SH-SY5Y (cell line): ENCODE measurements at regions not wholly inside any gene's neighbourhood (a gene's known extent, or its start where the extent isn't known, plus 50 kb on each side); places are given as distances from the start of the nearest gene placed in this dataset.

Experiments used
- GATA2 ChIP-seq: IDR thresholded peaks from 2 replicates; pipeline ENCODE4 v1.6.1; 2011; ENCODE audit warnings: mild to moderate bottlenecking, low read depth, low read length
- GATA3 ChIP-seq: IDR thresholded peaks from 2 replicates; pipeline ENCODE4 v1.6.1; 2011; ENCODE audit warnings: low read depth, mild to moderate bottlenecking, low read length, moderate library complexity

DNA sequence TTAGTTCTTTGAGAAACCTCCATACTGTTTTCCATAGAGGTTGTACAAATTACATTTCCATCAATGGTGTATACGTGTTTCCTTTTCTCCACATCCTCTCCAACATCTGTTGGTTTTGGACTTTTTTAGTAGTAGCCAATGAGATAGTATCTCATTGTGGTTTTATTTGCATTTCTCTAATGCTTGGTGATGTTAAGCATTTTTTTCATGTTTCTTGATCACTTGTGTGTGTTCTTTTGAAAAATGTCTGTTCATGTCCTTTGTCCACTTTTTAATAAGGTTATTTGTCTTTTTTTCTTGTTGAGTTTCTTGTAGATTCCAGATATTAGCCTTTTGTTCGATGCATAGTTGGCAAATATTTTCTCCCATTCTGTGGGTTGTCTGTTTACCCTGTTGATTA is 392.3 kb upstream of the ZEB2 start:
- TF ChIP-seq GATA3 = no peak
- no peak for TF ChIP-seq GATA2

DNA sequence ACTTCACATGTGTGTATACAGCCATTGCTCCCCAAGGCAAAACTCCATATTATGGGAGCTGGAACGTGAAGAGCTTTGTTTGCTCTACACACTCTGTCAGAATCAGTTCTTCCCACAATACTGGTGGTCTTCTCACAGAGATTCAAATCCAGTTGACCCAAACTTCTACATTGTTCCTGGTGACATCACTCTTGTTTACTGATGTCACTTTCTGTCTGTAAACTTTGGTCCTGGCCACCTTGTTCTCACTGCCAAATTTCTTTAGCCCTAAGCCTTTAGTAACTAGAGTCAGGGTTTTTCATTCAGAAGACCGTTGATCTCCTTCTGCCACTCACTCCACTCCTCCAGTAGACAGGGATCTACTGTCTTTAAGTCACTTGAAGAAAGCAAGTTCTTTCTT is 386.0 kb upstream of the ZEB2 start:
- TF ChIP-seq GATA2 (no peak), GATA3 (no peak)

DNA sequence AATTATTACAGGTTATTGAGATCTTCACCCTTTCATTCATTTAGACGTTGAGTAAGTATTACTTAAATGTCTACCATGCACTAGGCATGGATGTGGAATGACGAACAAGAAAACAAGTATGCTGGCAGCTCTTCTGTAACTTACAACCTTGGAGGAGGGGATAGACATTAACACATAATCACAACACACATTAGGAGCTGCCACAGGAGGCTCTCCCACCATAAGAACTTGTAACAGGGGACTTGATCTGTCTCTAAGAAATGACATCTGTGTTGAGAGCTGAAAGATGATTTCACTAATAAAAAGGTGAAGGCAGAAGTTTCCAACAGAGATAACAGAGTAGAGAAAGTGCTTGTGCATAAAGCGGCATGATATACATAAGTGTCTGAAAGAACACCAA is 384.7 kb upstream of the ZEB2 start:
- TF ChIP-seq GATA3 (no peak), GATA2 (no peak)

DNA sequence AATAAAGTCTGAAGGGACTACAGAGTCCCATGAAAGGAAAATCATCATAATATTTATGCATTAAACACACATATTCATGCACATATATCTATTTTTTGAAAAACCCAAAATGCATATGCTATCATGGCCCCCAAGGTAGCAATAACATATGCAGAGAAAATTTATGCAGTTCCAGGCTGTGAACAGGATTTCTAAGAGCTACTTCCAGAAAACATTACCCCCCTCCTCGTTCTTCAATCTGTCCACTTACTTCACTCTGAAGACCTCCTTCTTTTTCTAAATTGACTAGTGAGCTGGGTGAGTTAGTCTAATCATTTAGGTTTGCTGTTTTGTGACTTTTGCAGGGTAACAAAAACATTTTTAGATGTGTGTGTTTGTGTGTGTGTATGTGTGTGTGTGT is 376.4 kb upstream of the ZEB2 start:
- TF ChIP-seq GATA3 (no peak), GATA2 (no peak)

DNA sequence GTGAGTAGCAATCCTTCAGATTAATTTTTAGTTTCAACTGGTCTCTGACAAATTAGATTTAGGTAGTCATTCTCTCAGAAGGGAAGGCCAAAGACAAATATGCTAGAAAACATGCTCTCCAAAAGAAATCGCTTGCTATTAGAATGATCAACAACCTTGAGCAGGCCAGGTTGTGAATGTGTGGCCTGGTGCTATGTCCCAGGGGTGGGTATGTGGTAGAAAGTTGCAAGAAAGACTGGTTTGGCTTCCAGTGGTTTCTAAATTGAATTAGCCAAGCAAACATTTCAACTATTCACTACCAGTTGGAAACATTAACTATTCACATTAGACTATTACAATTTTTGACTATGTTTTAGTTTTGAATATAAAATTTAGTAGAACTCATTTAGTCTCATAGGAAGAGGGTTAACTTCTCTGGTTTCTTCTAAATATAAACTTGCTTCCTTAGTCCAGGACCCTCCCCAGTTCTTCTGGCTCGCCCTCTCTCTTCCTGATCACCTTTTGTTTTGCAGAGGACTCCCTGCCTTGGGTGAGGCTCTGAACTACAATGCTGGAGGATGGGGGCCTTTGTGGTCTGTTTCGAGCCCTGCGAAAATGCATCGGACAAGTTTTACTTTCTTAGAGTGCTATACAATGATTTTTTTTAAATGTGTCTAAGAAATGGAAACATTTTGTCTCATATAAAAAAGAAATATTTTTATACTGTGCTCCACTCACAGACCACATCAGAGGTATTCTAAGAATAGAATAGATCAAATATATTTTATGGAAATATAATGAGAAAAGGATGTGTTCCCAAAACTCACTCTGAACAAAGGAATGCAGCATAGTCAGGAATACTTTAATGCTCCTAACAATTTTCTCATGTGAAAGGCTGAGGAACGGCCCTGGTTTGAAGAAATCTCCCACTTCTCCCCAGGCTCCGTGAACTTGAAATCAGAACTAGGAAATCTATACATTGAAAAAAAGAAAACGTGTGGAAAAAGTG is 375.0 kb upstream of the ZEB2 start:
- TF ChIP-seq GATA3 (no peak), GATA2 (no peak)

DNA sequence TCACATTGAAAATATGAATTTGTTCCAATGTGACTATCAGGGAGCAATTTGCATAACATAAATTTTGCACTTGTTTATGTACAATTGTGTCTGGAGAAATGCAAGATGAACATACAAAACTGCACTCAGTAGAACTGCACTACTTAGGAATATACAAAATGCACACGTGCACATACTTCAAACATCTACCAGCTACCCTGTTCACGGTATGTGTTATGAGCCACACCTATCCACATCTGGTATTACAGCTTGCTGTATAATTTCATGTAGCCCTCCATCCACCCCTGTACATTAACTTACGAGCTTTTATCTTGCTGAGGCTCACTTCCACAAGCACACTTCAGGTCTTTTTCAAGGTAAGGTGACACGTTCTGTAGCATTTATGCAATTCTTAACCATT is 373.5 kb upstream of the ZEB2 start:
- TF ChIP-seq GATA3 = no peak
- no peak for TF ChIP-seq GATA2

DNA sequence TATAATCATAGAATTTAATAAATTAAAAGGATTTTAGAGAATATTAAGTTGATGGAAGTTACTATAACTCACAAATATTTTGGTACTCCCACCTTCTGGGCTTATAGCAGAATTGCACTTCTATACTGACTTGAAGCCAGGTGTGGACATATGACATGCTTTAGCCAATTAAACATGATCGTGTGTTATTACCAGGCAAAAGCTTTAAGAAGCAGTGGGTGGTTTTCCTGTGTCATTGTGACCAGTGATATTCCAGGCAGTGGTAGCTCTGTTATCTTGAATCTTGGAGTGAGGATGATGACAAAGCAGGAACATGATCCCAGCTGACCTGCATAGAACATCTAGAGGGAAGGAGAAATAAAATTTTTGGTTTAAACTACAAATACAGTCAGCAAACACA is 370.9 kb upstream of the ZEB2 start:
- TF ChIP-seq GATA3 (no peak), GATA2 (no peak)

DNA sequence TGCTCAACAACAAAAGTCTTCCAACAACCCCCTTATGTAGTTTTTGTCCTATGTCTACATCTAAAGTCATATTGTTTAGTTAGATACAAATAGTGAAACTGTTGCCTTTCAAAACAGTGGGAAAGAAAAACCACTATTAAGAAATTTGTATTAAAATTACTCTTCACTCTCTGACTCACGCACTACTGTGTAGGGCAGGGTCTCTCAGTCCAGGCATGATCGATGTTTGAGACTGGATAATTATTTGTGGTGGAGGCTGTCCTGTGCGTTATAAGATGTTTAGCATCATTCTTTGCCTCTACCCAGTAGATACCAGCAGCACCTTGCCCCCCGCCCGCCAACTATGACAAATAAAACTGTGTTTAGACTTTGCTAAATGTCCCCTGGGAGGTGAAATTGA is 369.4 kb upstream of the ZEB2 start:
- no peak for TF ChIP-seq GATA2

DNA sequence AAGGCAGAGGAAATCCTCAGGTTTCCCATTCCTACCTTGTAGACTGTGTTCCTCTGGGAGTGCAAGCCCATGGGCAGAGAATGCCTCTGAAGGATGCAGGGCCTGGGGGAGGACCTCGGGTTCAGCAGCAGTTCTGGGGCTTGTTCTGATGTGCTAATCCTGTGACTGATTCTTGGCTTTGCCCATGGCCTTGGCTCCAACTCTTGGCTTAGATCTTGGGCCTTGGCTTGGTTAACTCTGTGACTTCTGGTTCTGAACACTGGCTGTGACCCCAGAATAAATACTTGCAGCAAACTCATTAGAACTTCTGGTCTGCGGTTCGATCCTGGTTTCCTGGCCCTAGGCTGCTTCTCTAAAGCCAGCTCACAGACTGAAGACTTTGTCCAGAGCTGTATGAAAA is 366.9 kb upstream of the ZEB2 start:
- TF ChIP-seq GATA2 (no peak), GATA3 (no peak)

DNA sequence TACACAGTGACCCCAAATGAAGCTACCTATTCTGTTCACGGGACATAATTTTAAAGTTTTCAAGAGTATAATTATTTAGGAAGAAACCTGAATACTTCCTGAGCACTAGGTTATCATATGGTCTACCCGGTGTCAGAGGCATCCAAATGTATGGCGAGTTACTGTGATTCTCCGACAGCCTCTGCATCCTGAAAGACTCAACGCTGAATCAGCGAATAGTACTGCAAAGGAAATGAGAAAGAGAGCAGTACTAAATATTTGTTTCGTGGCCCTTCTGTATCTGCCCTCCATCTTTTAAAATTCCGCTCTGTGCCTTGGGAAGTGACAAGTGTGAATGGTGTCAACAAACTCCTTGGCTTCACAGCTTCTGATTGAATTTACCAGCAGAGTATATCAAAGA is 358.0 kb upstream of the ZEB2 start:
- no peak for TF ChIP-seq GATA2
- no peak for TF ChIP-seq GATA3

DNA sequence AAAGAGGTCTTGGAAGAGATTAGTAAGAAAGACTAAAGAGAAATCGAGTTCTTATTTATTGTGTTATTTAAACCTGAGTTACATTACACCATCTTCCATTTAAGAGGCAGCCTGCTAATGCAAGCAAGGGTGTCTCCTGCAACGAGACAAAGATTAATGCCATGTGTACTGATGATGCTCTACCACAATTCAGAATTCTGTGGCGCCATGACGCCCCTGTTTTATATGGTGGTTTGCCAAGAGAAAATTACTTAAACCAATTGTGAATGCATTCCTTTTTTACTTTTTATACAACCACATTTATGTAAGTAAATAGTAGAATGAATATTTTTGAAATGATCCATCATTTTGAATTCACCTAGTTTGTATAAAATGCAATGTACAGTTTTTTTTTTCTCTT is 356.1 kb upstream of the ZEB2 start:
- TF ChIP-seq GATA3 (no peak), GATA2 (no peak)

DNA sequence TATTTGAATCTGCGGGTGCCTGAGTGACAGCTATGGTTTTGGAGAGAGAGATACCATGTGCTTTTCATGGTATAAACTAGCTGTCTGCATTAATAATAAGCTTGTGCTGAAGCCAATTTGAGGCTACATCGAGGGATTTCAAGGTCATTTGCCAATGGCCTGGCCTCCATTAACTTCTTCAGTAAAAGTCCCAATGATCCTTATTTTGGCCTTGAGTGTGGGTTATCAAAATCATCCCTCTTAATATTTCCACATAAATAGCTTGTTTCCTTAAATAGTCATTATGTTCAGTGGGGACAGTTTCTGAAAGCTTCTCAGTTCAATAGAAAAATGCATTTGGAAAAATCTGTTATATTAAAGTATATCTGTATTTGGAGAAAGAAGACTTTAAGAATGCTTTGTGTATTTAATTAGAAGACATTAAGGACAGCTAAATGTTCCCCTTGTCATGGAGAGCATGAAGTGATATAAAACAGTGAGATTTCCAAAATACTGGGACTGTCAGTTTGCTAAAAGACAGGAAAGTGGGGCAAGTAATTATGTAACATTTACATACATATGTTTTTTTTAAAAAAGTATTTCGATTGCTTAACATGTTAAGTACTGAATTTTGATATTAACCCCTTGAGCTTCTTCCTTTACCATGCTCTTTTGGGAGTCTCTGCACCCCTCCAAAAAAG is 355.5 kb upstream of the ZEB2 start:
- TF ChIP-seq GATA3 (no peak), GATA2 (no peak)

DNA sequence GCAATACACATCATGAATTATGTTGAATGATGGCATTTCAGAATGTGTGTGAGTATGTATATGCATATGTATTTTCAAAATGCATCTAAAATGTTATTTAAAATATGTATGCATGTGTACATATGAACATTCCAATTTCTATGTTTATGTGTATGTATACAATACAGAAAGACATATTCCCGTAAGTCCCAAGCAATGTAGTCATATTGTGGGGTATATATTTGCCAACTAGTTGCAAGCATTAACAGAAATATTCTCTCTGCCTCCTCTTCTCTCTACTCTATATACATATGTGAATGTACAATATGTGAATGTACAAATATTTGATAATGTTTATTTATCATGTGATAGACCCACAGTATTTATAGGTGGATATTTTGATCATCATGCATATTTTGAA is 345.8 kb upstream of the ZEB2 start:
- TF ChIP-seq GATA2 (no peak), GATA3 (no peak)

DNA sequence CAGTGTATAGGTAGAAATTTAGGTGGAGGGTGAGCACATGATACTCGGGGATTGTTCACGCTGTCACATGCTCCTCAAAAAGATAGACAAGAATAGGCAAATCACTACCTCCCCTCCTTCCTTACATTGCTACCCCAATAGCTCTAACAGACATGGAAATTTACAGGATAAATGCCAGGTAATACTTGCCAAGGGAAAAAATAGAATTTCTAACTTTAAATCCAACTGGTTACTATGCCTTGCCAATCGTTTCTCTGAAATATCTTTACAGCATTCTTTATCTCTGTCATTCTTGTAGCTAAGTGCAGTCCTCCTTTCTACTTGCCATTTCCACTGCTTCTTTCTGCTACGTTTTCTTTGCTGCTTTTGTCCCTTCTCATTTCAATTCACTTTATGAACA is 339.8 kb upstream of the ZEB2 start:
- TF ChIP-seq GATA2 = no peak
- TF ChIP-seq GATA3 = no peak

DNA sequence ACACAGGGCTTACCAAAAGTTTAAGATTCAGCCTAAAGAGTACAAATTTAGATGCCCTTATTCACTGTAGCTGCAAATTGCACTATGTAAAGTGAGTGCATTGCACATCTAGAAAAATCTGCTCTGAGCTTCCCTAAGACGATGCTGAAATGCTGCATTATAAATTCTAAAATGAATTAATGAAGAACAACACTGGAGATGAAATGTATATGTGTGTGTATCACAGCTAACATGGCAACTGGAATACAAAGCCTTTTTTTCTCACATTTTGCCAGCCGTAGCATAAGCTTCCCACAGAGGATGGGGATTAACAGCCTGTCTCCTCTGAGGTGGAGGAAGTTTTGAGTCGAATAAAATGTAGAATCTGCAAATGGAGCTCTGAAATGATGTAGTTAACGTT is 338.3 kb upstream of the ZEB2 start:
- TF ChIP-seq GATA3 (no peak), GATA2 (no peak)
